Stimulated activated CD4-positive, alpha-beta T cell treated with anti-CD3 and anti-CD28 coated beads, Interleukin-12 subunit alpha, Interleukin-12 subunit beta, amount 100 ng/mL, for 24 hours (primary cell): ENCODE measurements at regions not wholly inside any gene's neighbourhood (a gene's known extent, or its start where the extent isn't known, plus 50 kb on each side); places are given as distances from the start of the nearest gene placed in this dataset.

ENCODE experiments used
- DNase-seq, 2 experiments: peaks; one replicate each; pipeline ENCODE4 v3.0.0-alpha.2; 2020; ENCODE audit warnings: low read depth in 2 of 2

DNA sequence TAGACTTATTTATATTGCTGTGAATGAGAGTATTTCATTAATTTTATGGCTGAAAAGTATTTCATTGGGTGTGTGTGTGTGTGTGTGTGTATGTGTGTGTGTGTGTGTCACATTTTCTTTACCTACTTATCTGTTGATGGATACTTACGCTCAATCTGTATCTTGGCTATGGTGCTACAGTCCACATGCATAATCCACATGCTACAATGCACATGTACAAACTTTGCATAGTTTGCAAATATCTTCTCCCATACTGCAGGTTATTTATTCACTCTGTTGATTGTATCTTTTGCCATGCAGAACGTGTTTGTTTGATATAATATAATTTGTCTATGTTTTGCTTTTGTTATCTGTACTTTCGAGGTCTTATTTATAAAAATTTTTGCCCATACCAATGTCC, 167.8 kb downstream of the RAB28 start:
- no peak for DNase-seq

DNA sequence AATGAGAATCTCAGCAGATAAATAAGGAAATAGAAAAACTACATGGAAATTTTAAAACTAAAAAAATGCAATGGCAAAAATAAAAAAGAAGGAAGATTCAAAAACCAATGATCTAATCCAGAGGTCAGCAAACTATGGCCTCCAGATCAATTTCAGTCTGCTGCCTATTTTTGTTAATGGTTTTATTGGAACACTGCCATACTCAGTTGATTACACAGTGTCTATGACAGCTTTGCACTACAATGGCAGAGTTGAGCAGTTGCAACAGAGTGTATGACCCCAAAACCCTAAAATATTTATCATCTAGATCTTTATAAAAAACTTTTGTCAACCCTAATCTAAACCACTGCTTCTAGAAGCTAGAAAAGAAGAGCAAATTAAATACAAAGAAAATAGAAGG, 170.3 kb downstream of the RAB28 start:
- DNase-seq = no peak

- DNase-seq = no peak
Measured at GRCh38 chr4:13312264-13312663, 171.9 kb downstream of the RAB28 start.

DNA sequence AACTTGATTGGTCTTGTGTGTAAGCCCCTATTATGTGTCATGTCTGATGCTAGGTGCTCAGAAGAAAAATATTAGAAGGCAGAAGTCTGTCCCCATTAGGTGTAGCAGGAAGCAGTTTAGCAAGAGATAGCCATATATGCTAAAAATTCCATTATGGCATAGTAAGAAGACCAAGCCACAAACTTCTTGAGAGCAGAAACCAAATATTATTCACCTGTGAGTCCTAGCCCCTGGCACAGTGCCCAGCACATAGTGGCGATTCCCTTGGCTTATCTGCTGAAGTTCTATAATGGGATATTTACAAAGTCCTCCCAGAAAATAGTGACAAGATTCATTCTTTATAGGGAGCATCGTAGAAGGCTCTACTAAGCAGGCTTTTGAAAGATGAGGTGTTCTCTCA, 174.4 kb downstream of the RAB28 start:
- no peak for DNase-seq

GRCh38 chr4:13306356-13306755, 177.8 kb downstream of the RAB28 start:
- DNase-seq = no peak

DNA sequence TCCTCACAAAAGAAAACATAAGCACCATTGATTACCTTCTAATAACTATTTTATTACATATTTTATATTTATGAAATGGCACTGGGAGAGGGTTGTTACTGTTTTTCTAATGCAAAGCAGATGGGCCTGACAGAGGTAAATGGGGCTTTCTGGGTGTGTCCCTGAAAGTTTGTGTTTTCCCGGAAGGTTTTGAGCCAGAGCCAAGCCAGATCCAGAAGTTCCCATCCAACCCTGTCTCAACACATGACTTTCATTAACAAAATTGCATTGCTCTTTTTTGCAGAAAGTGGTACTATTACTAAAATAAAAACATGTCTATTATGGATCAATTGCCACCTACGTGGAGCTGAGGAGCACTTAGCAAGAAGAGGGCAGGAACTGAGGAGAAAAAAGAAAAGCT, 181.3 kb downstream of the RAB28 start:
- no peak for DNase-seq

GRCh38 chr4:13299343-13299742, 184.8 kb downstream of the RAB28 start:
- no peak for DNase-seq

- no peak for DNase-seq
Measured at GRCh38 chr4:13298655-13299054, 185.5 kb downstream of the RAB28 start.

DNA sequence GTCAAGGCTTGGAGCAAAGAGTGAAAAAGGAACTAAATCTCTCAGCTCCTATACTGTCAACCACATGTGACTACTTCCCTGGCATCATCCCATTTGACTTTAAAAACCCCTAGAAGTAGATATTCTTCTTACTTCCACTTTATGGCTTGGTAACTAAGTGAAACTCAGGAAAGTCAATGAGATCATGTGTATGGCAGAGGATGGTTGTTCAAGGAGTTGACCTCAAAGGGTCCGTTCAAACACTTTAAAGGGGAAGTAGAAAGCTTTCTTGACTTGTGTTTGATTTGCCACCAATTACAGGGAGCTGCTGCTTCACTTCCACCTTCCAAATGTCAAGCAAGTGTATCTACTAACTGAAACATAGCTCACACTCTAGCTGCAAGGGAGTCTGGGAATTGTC, 187.2 kb downstream of the RAB28 start:
- no peak for DNase-seq

- DNase-seq = no peak
Measured at GRCh38 chr4:13294961-13295605, 189.1 kb downstream of the RAB28 start.

- DNase-seq = no peak
Measured at GRCh38 chr4:13292372-13292771, 191.8 kb downstream of the RAB28 start.

DNA sequence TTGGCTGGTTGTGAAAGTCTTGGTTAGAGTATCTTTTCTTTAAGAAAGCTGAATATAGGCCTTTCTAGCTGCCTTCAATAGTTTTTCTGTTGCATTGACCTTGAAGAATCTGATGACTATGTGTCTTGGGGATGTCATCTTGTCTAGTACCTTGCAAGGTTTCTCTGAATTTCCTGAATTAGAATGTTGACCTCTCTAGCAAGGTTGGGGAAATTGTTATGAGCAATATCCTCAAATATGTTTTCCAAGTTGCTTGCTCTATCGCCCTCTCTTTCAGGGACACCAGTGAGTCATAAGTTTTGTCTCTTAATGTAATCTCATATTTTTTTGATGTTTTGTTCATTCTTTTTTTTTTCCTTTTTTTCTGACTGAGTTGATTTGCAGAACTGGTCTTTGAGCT, 194.7 kb downstream of the RAB28 start:
- no peak for DNase-seq

DNA sequence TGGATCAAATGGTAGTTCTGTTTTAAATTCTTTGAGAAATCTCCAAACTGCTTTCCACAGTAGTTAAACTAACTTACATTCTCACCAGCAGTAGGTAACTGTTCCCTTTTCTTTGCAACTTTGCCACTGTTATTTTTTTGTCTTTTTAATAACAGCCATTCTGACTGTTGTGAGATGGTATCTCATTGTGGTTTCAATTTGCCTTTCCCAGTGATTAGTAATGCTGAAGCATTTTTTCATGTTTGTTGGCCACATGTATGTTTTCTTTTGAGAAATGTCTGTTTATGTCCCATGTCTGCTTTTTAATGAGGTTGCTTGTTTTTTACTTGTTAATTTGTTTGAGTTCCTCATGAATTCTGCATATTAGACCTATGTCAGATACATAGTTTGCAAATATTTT, 198.8 kb downstream of the RAB28 start:
- no peak for DNase-seq

GRCh38 chr4:13284932-13285331, 199.2 kb downstream of the RAB28 start:
- no peak for DNase-seq

- DNase-seq = no peak
Measured at GRCh38 chr4:13276357-13276756, 207.8 kb downstream of the RAB28 start.

DNA sequence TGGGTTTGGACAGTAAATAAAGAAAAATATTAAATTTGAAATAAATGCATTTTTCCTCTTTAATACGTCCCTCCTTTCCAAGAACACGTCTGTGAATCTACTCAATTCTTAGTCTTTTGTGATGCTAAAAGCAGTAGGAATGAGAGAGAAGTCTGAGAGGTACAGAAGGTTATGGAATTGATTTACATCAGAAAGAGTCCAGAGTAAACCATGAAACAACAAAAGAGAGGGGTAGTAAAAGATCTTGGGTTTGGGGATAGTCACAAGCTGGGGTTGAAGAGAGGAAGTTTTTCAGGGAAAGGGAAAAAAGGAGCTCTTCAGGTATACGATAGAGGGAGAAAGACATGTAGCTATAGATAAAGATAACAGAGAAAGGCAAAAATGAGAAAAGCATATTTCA, 215.4 kb downstream of the RAB28 start:
- DNase-seq = no peak

GRCh38 chr4:13268165-13268564, 216.0 kb downstream of the RAB28 start:
- no peak for DNase-seq

GRCh38 chr4:13267091-13267490, 217.0 kb downstream of the RAB28 start:
- DNase-seq = no peak

GRCh38 chr4:13266687-13267086, 217.5 kb downstream of the RAB28 start:
- DNase-seq = no peak

DNA sequence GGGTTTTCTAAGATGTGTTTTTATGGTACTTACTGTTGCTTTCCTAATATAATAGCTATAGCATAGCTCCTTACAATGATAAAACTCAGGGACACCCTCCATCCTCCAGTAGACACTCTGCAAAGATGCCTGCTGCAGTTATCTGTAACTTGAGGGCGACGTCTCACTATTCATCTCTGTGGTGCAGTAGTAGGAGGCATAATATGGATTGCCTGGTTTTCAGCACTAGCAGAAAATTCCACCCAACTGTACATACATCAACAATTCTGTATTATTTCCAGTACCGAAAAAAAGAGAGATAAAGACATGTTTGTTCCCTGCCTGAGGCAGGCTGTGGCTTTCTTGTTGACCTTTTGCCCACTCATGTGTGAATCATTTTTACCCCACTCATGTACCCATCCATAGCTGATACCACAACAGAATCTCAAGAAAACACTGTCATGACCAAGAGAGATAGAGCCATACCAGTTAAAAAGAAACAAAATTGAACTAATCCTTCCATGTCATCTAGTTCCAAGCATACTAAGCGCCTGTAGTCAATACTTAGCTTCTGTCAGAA, 220.1 kb downstream of the RAB28 start:
- no peak for DNase-seq

- no peak for DNase-seq
Measured at GRCh38 chr4:13262816-13263215, 221.3 kb downstream of the RAB28 start.

DNA sequence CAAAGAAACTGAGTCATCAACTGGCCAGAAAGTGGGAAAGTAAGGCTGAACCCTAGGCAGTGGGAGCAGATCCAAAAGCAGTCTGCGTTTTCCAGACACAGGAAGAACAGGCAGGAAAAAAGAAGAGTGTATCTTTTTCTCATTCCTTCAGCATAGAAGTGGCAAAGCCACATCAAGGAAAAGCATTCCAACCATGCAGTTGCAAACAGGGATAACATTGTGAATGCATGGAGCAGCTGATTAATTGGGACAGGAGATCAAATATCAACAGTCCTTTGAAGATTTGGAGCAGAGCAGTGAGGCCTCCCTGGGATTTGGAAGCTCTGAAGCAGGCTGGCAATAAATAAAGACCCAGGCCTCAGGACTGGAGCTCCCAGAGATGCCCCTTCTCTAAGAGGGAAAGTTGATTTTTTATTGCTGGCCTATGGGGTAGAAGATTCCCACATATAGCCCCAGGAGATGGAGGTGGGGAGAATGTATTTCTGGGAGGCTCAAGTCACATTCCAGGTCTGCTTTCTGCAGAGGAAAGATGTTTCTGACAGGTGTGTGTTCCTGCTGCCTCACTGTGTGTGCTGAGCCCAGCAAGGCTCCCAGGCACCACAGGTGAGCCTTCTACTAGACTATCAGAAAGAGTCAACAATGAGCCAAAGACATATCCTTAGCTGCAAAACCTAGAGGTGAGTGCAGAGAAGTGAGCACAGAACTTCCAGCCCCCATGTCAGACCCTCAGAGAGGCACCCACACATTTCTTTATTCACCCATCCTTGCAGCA, 222.5 kb downstream of the RAB28 start:
- DNase-seq = no peak

DNA sequence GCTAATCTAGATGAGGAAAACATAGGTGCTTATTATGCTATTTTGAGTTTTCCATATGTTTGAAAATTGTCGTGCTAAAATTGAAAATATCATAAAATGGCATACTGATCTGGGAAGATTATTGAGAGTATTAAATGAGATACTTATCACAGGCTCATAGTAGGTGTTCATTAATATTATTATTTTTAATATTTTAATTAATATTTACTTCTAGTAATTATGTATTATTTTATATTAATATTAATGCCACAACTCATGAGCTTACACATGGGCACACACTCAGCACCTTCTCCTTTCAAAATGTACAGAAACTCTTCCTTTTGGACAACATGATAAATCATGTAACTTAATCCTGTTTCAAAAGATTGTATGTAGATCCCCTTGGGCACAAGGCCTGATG, 223.6 kb downstream of the RAB28 start:
- DNase-seq = no peak
